ENCODE measurements at regions not wholly inside any gene's neighbourhood (a gene's known extent, or its start where the extent isn't known, plus 50 kb on each side); places are given as distances from the start of the nearest gene placed in this dataset.

DNA sequence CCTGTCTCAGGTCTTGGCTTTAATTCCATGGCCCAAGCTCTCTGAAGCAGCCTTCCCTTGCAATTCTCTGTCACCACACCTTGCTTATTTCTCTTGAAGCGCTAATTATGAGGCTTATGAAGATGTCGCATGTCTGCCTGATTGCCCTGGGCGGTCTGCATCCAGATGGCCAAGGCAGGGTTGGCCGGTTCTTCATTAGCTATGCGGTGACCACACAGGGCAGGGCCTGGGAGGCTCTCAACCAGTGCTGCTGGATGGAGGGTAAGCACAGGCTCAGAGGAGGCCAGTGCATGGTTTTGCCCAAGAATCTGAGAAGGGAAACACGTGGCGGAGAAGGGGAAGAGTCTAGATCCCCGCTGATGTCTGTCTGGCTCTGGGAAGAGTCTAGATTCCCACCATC lies 528.7 kb downstream of the CDH26 start:
- Histone ChIP-seq H3K36me3 (no peaks in the 10 kb centered on the region), H3K4me3 (ENCODE audit: low read depth, low read length) (no peak overlapping the region), H3K27ac (no peak overlapping the region), H3K9me3 (ENCODE audit: severe bottlenecking) (no peaks in the 10 kb centered on the region), H3K27me3 (ENCODE audit: insufficient read depth, low read depth, severe bottlenecking) (peaks cover 89% of the 10 kb centered on the region)
- DNase-seq: no peak
- TF ChIP-seq, protein P1, sequence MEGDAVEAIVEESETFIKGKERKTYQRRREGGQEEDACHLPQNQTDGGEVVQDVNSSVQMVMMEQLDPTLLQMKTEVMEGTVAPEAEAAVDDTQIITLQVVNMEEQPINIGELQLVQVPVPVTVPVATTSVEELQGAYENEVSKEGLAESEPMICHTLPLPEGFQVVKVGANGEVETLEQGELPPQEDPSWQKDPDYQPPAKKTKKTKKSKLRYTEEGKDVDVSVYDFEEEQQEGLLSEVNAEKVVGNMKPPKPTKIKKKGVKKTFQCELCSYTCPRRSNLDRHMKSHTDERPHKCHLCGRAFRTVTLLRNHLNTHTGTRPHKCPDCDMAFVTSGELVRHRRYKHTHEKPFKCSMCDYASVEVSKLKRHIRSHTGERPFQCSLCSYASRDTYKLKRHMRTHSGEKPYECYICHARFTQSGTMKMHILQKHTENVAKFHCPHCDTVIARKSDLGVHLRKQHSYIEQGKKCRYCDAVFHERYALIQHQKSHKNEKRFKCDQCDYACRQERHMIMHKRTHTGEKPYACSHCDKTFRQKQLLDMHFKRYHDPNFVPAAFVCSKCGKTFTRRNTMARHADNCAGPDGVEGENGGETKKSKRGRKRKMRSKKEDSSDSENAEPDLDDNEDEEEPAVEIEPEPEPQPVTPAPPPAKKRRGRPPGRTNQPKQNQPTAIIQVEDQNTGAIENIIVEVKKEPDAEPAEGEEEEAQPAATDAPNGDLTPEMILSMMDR (IDR thresholded peaks at IDR 0.05; ENCODE audit: low read depth, low read length): no peak

DNA sequence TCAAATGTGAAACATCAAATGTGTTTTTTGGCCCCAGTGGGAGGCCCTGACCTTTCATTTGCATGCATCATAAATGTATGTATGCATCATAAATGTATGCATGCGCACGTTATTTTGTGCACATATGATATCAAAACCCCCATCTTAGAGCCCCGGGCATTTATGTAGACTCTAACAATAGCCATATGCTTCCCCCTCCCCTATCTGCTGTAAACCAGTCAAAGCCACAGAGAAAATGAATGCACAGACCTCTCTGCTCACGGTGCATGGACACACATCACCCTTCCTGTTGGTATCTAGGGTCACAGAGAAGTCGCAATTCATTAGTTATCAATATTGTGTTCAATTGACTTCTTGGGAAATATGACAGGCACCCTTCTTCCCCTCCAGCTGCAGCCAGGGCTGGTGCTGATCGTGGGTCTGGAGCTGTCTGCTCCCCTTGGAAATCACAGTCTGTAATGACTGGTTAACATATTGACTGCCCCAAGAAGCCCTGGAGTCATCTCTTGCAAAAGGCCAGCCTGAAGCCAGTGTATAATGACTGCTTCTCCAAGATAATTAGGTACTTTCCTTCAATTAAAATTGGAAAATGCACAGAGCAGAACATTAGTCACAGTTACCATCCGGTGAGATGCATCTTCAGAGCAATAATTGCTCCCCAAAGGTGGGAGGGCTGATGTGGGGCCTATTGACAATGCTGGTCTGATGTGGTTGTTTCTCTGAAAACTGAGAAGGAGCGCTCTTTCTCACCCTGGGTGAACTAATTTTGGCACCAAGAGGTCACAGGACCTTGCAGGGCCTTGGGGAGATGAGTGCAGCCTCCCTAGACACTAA lies 532.2 kb downstream of the CDH26 start:
- no peaks in the 10 kb centered on the region for H3K9me3 ChIP-seq (ENCODE audit: severe bottlenecking)
- no peak overlapping the region for H3K27ac ChIP-seq
- no peak for DNase-seq
- TF ChIP-seq, protein P1 (IDR thresholded peaks at IDR 0.05; ENCODE audit: low read depth, low read length): no peak
- peaks cover 85% of the 10 kb centered on the region for H3K27me3 ChIP-seq (ENCODE audit: insufficient read depth, low read depth, severe bottlenecking)
- no peak overlapping the region for H3K4me3 ChIP-seq (ENCODE audit: low read depth, low read length)
- H3K36me3 ChIP-seq: no peaks in the 10 kb centered on the region

DNA sequence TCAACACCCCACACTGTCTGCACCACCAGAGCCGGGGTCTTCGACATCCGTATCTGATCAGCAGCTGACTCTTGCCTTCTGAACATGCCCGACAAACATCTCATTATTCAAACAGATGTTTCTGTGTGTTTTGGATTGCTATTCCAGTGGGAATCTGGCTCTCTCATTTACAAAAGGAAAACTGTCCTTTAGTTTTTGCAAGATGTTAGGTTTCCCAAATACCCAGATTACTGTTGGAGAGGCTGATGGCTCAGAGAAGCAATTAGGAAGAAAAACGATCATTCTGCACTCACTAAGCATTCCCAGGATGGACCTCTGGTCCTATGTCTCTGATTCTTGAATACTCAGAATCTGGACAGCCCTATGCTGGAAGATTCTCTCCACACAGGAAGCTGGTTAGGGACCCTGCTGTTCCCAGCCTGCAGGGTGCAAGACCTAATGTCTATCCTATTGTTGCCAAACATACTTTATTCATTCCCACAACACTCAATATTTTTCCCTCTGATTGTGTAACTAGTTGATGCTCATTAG lies 532.9 kb downstream of the CDH26 start:
- no peaks in the 10 kb centered on the region for H3K9me3 ChIP-seq (ENCODE audit: severe bottlenecking)
- no peaks in the 10 kb centered on the region for H3K36me3 ChIP-seq
- H3K27ac ChIP-seq: no peak overlapping the region
- TF ChIP-seq, protein P1 (IDR thresholded peaks at IDR 0.05; ENCODE audit: low read depth, low read length): no peak
- DNase-seq: no peak
- H3K4me3 ChIP-seq (ENCODE audit: low read depth, low read length): no peak overlapping the region
- H3K27me3 ChIP-seq (ENCODE audit: insufficient read depth, low read depth, severe bottlenecking): peaks cover 85% of the 10 kb centered on the region

DNA sequence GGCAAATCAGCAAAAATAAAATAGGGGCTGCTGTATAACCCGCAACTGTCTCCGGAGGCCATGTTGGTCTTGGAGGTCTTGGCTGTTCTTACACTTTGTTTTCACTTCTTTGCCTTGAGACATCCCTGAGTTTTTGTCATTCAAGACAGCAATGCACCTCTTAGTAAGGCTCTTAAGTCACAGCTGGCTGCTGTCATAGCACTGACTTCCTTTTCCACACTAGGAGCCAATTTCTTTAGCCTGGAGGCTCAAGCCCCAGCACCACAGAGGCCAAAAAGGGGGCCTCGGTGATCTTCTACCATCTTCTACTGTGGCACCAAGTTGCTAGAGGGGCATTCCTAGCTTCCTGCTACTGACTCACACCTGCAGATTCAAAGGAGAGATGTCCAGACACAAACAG lies 536.3 kb downstream of the CDH26 start:
- TF ChIP-seq, protein P1 (IDR thresholded peaks at IDR 0.05; ENCODE audit: low read depth, low read length): no peak
- H3K36me3 ChIP-seq: no peaks in the 10 kb centered on the region
- no peak for DNase-seq
- H3K27ac ChIP-seq: no peak overlapping the region
- no peak overlapping the region for H3K4me3 ChIP-seq (ENCODE audit: low read depth, low read length)
- H3K27me3 ChIP-seq (ENCODE audit: insufficient read depth, low read depth, severe bottlenecking): peaks cover 83% of the 10 kb centered on the region
- no peaks in the 10 kb centered on the region for H3K9me3 ChIP-seq (ENCODE audit: severe bottlenecking)

DNA sequence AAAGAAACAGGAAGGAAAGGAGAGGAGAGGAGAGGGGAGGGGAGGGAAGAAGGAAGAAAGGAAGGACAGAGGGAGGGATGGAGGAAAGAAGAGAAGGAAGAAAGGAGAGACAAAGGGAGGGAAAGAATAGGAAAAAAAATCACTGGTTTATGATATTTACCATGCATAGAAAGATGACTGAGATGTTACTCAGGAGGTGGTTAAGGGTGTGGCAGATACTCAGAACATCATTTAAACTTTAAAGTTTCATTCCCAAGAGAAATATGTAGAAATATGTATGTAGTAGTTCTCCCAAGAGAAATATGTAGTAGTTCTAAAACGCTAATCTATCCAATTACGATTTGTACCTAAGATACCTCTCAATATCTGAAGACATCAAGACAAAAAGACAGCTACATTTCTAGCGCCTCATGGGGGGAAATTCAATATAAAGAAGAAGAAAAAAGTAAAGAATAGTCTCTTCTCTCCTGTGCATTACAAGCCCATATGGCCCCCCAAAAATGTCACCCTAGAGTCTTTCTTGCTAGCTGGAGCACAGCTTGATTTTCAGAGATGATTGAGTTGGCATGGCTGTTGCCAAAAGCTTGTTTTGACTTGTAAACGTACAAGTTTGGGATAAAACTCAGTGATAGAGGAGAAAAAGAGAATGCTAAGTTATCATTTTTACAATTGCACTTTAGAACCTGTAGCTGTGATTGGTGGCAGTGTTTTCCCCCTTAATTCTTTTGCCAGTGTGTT lies 539.2 kb downstream of the CDH26 start:
- Histone ChIP-seq H3K27me3 (ENCODE audit: insufficient read depth, low read depth, severe bottlenecking) (peaks cover 71% of the 10 kb centered on the region), H3K36me3 (no peaks in the 10 kb centered on the region), H3K9me3 (ENCODE audit: severe bottlenecking) (no peaks in the 10 kb centered on the region), H3K4me3 (ENCODE audit: low read depth, low read length) (no peak overlapping the region), H3K27ac (no peak overlapping the region)
- DNase-seq: no peak
- TF ChIP-seq, protein P1 (IDR thresholded peaks at IDR 0.05; ENCODE audit: low read depth, low read length): no peak

Data from WERI-Rb-1 (cell line).